ENCODE measurements at regions not wholly inside any gene's neighbourhood (a gene's known extent, or its start where the extent isn't known, plus 50 kb on each side); places are given as distances from the start of the nearest gene placed in this dataset.

DNA sequence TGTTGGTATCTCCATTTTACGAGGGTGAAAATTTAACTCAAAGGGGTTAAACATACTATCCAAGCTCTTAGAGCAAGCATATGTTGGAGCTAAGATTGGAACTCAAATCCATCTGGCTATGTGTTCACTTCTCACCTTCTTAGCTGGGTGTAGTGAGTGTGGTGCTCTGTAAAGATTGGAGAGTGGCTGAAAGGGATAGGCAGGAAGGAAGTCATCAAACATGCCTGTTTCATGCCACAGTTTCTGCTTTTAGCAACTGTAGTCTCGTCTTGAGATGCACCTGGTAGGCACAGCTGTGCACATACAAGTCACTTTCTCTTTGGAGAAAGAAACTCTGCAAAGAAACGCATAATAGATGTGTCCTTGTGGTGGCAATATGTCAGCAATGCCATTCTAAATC is 189.1 kb upstream of the MDFIC2 start:
- intact Hi-C loops (cut with DNase I; ENCODE audit: low total_unique reads) = no loop called here
- 57 to 67% (median 60%) methylated on average over 3 of the region's 3 CpGs for WGBS, 5 donors

DNA sequence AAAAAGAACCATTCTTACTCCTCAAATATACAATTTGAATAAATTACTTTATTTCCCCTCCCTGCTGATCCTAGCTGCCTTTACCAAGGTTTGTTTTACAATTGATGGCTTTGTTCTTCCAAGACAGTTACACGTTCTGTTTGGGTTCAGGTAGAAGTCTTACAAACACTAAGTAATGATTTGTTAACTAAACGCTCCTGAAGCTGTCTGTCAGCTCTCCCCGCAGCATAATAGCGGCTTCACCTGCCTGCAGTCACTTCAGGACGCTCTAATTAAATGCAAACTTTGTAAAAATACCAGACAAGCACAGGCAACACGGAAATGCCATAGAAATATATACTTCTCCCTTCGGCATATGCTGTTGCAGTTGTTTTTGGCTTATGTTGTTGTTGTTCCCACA is 176.4 kb upstream of the MDFIC2 start:
- Histone ChIP-seq H3K4me3 (no peak overlapping the region), H3K27ac (no peak overlapping the region), H3K4me1 (no peaks in the 10 kb centered on the region), H3K27me3 (no peaks in the 10 kb centered on the region), H3K36me3 (no peaks in the 10 kb centered on the region), H3K9me3 (no peaks in the 10 kb centered on the region)
- intact Hi-C loops (cut with DNase I; ENCODE audit: low total_unique reads) = no loop called here
- TF ChIP-seq POLR2AphosphoS5 (IDR thresholded peaks at IDR 0.05) (no peak), EP300 (IDR thresholded peaks at IDR 0.05) (no peak), POLR2A (IDR thresholded peaks at IDR 0.05) (no peak)
- TF ChIP-seq, protein P1, sequence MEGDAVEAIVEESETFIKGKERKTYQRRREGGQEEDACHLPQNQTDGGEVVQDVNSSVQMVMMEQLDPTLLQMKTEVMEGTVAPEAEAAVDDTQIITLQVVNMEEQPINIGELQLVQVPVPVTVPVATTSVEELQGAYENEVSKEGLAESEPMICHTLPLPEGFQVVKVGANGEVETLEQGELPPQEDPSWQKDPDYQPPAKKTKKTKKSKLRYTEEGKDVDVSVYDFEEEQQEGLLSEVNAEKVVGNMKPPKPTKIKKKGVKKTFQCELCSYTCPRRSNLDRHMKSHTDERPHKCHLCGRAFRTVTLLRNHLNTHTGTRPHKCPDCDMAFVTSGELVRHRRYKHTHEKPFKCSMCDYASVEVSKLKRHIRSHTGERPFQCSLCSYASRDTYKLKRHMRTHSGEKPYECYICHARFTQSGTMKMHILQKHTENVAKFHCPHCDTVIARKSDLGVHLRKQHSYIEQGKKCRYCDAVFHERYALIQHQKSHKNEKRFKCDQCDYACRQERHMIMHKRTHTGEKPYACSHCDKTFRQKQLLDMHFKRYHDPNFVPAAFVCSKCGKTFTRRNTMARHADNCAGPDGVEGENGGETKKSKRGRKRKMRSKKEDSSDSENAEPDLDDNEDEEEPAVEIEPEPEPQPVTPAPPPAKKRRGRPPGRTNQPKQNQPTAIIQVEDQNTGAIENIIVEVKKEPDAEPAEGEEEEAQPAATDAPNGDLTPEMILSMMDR (IDR thresholded peaks at IDR 0.05) = no peak
- WGBS, 5 donors = 24 to 47% (median 28%) methylated on average over 7 of the region's 7 CpGs
- DNase-seq = no peak

More for the DNA sequence above, 189.1 kb upstream of the MDFIC2 start:
- DNase-seq = peak in 1 of 2 donors; percentile 16
- no peak overlapping the region for H3K27ac ChIP-seq
- H3K36me3 ChIP-seq = no peaks in the 10 kb centered on the region
- TF ChIP-seq, protein P1 (IDR thresholded peaks at IDR 0.05) = no peak
- TF ChIP-seq POLR2A (IDR thresholded peaks at IDR 0.05) (no peak), POLR2AphosphoS5 (IDR thresholded peaks at IDR 0.05) (no peak), EP300 (IDR thresholded peaks at IDR 0.05) (no peak)
- no peaks in the 10 kb centered on the region for H3K9me3 ChIP-seq
- no peaks in the 10 kb centered on the region for H3K27me3 ChIP-seq
- no peak overlapping the region for H3K4me3 ChIP-seq
- H3K4me1 ChIP-seq = peaks cover 0 to 9% (median 2%) of the 10 kb centered on the region in 4 donors

DNA sequence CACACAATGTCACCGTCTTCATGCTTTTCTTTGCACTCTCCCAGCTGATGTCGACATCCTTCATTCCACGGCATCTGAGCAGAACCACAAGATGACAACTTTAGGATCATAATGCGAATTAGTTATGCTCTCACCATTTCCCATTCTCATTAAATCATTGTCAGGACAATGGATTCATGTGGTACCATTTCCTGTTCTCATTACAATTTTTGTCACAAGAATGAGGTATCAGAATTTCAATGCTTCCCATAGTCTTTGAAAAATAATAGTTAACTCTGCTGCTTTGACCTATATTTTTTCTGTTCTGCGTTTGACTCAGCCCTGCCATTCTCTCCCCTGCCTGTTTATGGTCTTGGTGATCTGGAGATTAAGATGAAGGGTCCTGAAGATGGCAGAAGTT is 175.7 kb upstream of the MDFIC2 start:
- Histone ChIP-seq H3K27ac (no peak overlapping the region), H3K27me3 (no peaks in the 10 kb centered on the region), H3K9me3 (no peaks in the 10 kb centered on the region), H3K4me3 (no peak overlapping the region), H3K36me3 (no peaks in the 10 kb centered on the region), H3K4me1 (no peaks in the 10 kb centered on the region)
- no peak for DNase-seq
- TF ChIP-seq, protein P1 (IDR thresholded peaks at IDR 0.05) = no peak
- TF ChIP-seq POLR2AphosphoS5 (IDR thresholded peaks at IDR 0.05) (no peak), EP300 (IDR thresholded peaks at IDR 0.05) (no peak), POLR2A (IDR thresholded peaks at IDR 0.05) (no peak)
- 64 to 73% (median 72%) methylated on average over 5 of the region's 5 CpGs for WGBS, 5 donors
- intact Hi-C loops (cut with DNase I; ENCODE audit: low total_unique reads) = no loop called here

DNA sequence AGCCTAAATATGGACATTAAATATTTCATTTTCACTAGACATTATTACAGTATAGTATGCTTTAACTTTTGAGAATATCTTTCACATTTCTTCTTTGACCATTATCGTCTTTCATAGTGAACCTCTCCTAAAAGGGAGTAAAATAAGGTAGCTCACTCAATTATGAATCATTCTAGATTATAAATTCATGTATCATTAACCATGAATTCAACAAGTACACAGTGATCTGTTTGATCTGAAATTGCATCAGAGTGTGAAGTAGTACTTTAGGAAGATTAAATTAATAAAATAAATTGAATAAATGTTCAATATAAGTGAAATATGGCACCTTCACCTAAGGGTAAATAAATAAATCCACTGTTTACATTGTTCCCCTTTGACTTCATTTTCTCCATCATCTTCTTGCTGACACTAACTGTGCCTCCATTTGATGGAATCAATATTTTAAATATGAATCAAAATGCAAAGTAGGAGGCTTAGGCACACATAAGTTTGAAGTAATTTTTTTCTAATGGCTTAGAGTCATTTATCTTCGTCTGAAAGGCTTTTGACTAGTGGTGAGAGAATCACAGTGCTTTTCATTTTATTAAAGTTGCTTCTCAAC is 174.1 kb upstream of the MDFIC2 start:
- intact Hi-C loops (cut with DNase I; ENCODE audit: low total_unique reads) = no loop called here
- TF ChIP-seq EP300 (IDR thresholded peaks at IDR 0.05) (no peak), POLR2AphosphoS5 (IDR thresholded peaks at IDR 0.05) (no peak), POLR2A (IDR thresholded peaks at IDR 0.05) (no peak)
- TF ChIP-seq, protein P1 (IDR thresholded peaks at IDR 0.05) = no peak
- 71 to 84% (median 81%) methylated on average over 2 of the region's 2 CpGs for WGBS, 5 donors

More for the DNA sequence above, 174.1 kb upstream of the MDFIC2 start:
- Histone ChIP-seq H3K27me3 (no peaks in the 10 kb centered on the region), H3K9me3 (no peaks in the 10 kb centered on the region), H3K27ac (no peak overlapping the region), H3K4me3 (no peak overlapping the region), H3K4me1 (no peaks in the 10 kb centered on the region), H3K36me3 (no peaks in the 10 kb centered on the region)
- DNase-seq = no peak

All from stomach (tissue), 8 donors.